ENCODE measurements at regions not wholly inside any gene's neighbourhood (a gene's known extent, or its start where the extent isn't known, plus 50 kb on each side); places are given as distances from the start of the nearest gene placed in this dataset.

DNA sequence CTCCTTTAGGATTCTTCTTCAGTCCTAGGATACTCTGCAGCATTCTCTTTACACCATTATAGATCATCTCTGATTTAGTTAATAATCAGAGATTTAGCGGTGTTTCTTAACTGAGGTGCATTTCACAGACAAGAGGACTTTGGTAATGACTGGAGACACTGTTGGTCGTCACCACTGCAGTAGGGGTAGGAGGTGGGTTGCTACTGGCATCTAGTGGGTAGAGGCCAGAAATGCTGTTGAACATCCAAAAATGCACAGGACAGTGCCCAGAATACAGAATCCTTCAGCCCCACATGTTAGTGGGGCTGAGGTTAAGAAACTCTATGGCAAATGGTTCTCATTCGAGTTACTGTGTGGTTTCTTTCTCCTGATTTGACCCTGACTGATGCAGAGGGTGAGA, 80.4 kb upstream of the LMCD1 start:
- no peak for DNase-seq (ENCODE audit: low read depth, low spot score)
- Mint-ChIP-seq H3K9me3 (peaks cover 8% of the 10 kb centered on the region), H3K27ac (ENCODE audit: unreplicated experiment) (no peak overlapping the region), H3K36me3 (ENCODE audit: low read depth) (peaks cover 8% of the 10 kb centered on the region), H3K27me3 (ENCODE audit: low read depth) (no peaks in the 10 kb centered on the region), H3K4me3 (no peak overlapping the region), H3K4me1 (peaks cover 8% of the 10 kb centered on the region)
- TF ChIP-seq, protein P1, sequence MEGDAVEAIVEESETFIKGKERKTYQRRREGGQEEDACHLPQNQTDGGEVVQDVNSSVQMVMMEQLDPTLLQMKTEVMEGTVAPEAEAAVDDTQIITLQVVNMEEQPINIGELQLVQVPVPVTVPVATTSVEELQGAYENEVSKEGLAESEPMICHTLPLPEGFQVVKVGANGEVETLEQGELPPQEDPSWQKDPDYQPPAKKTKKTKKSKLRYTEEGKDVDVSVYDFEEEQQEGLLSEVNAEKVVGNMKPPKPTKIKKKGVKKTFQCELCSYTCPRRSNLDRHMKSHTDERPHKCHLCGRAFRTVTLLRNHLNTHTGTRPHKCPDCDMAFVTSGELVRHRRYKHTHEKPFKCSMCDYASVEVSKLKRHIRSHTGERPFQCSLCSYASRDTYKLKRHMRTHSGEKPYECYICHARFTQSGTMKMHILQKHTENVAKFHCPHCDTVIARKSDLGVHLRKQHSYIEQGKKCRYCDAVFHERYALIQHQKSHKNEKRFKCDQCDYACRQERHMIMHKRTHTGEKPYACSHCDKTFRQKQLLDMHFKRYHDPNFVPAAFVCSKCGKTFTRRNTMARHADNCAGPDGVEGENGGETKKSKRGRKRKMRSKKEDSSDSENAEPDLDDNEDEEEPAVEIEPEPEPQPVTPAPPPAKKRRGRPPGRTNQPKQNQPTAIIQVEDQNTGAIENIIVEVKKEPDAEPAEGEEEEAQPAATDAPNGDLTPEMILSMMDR (conservative IDR thresholded peaks at IDR 0.05) = no peak

DNA sequence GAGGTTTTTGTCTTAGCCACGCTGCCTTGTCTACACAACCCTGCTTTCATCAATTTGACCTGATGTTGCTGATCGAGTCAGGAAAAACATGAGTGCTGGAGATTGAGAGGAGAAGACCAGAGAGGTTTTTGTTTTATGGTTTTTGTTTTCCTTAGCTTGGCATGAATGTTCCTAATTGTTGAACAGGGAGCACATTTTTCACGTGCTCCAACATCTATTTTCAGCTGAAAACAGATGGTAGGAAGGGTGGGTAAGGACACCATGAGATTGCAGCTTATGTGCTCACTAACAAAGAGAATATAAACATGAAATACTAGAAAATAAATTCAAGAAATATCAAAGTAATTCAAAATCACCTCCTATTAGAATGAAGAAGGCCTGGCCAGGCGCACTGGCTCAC, 79.9 kb upstream of the LMCD1 start:
- H3K4me1 Mint-ChIP-seq = peaks cover 6% of the 10 kb centered on the region
- no peak overlapping the region for H3K4me3 Mint-ChIP-seq
- no peak for DNase-seq (ENCODE audit: low read depth, low spot score)
- TF ChIP-seq, protein P1 (conservative IDR thresholded peaks at IDR 0.05) = no peak
- H3K9me3 Mint-ChIP-seq = peaks cover 7% of the 10 kb centered on the region
- H3K27ac Mint-ChIP-seq (ENCODE audit: unreplicated experiment) = no peak overlapping the region
- H3K27me3 Mint-ChIP-seq (ENCODE audit: low read depth) = no peaks in the 10 kb centered on the region
- peaks cover 8% of the 10 kb centered on the region for H3K36me3 Mint-ChIP-seq (ENCODE audit: low read depth)

GRCh38 chr3:8423307-8423706, 78.3 kb upstream of the LMCD1 start:
- no peaks in the 10 kb centered on the region for H3K27me3 Mint-ChIP-seq (ENCODE audit: low read depth)
- peaks cover 8% of the 10 kb centered on the region for H3K36me3 Mint-ChIP-seq (ENCODE audit: low read depth)
- TF ChIP-seq, protein P1 (conservative IDR thresholded peaks at IDR 0.05) = no peak
- H3K9me3 Mint-ChIP-seq = peaks cover 5% of the 10 kb centered on the region
- H3K27ac Mint-ChIP-seq (ENCODE audit: unreplicated experiment) = no peak overlapping the region
- DNase-seq (ENCODE audit: low read depth, low spot score) = no peak
- no peak overlapping the region for H3K4me3 Mint-ChIP-seq
- no peaks in the 10 kb centered on the region for H3K4me1 Mint-ChIP-seq

DNA sequence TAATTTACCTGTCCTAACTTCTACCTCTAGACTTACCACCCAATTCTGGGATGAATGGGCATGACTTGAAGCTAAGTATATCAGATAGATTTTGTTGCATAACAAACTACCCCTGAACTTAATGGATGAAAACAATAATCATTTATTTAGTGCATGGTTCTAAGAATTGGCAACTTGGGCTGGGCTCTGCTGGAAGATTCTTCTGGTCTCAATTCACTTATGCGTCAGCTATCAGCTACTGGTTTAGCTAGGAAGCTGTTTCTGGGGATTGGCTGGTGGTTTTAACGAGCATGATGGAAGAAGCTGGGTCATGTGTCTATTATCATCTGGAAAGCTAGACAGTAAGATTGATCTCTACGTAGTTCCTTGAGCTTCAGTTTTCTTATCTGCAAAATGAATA, 77.3 kb upstream of the LMCD1 start:
- TF ChIP-seq, protein P1 (conservative IDR thresholded peaks at IDR 0.05) = no peak
- Mint-ChIP-seq H3K4me1 (no peaks in the 10 kb centered on the region), H3K27me3 (ENCODE audit: low read depth) (no peaks in the 10 kb centered on the region), H3K36me3 (ENCODE audit: low read depth) (peaks cover 8% of the 10 kb centered on the region), H3K9me3 (peaks cover 5% of the 10 kb centered on the region), H3K27ac (ENCODE audit: unreplicated experiment) (no peak overlapping the region), H3K4me3 (no peak overlapping the region)
- DNase-seq (ENCODE audit: low read depth, low spot score) = no peak

DNA sequence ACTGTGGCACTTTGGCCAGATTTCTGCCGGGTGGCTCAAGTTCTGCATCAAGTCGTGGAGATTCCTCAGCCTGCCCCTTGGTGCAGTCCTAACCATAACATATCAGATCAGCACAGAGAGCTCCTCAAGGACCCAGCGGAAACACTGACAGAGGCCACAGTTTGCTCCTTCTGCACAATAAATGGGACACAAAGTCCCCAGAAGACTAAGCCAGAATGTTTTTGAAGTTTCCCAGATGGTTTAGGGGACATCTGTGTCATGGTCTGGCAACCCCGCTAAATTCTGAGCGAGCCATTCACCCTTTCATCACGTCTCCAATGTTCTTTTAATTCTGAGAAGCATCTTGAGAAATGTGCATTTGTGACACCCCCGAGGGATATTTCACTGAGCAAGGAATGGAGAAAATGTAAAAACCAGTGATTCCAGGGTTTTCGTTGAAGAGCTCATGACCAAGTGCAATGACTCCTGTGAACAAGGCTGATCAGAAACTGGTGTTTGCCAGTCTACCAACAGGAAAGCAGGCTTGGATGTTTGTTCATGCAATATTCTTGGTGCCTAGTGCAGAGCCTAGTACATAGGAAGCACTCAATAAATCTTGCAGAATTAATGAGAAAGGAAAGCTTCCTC, 64.8 kb upstream of the LMCD1 start:
- TF ChIP-seq, protein P1 (conservative IDR thresholded peaks at IDR 0.05) = no peak
- Mint-ChIP-seq H3K4me1 (peaks cover 7% of the 10 kb centered on the region), H3K36me3 (ENCODE audit: low read depth) (peaks cover 9% of the 10 kb centered on the region), H3K4me3 (no peak overlapping the region), H3K27me3 (ENCODE audit: low read depth) (no peaks in the 10 kb centered on the region), H3K9me3 (peaks cover 7% of the 10 kb centered on the region), H3K27ac (ENCODE audit: unreplicated experiment) (no peak overlapping the region)
- DNase-seq (ENCODE audit: low read depth, low spot score) = no peak
